GM19455 (cell line): ENCODE measurements at regions not wholly inside any gene's neighbourhood (a gene's known extent, or its start where the extent isn't known, plus 50 kb on each side); places are given as distances from the start of the nearest gene placed in this dataset.
A peak's percentile ranks its signal among the peaks of the same experiment; 100 is the strongest.
"Not testable (repeated sequence)": the region's sequence is repeated elsewhere in the genome, so short reads cannot be mapped to it uniquely, and the experiment has no call there.

Source experiments
- ATAC-seq: cut with Tn5 transposase; IDR thresholded peaks from one replicate; pipeline ENCODE4 v1.9.1; 2021; ENCODE audit not compliant: unreplicated experiment

DNA sequence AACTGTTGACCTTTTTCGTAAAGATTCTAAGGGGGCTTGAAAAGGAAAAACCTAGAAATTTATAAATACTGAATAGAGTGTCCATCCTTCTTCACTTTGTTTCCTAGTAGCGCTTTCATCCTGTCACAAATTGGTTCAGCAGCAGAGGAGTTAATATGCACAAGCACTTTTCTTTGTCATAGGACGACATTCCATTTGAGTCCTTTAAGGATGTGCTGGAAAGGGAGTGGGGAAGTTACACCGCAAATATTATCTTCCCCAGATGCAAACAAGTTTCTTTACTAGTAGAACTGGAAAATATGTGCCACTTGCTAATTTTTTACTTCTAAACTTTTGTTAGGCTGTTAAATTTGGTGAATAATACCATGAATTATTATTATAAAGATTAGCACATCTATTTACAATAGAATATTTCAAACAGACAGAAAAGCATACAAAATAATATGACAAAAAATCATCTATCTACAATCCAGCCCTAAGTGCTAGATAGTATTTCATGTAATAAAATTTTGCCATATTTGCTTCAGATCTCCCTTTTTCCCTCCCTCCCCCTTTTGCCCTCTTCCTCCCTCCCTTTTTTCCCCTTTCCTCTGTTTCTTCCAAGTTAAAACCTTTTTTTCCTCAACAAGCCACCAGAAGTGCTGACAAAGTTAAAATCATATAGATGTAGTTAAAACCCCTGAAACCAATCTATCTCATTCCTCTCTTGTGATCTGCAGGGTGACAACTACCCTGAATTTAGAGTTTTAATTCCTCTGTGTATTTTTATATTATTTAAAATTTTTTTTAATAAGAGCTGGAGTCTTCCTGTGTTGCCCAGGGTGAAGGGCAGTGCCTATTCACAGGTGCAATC, 50.5 kb upstream of the MAP4K3 start:
- ATAC-seq = no peak

DNA sequence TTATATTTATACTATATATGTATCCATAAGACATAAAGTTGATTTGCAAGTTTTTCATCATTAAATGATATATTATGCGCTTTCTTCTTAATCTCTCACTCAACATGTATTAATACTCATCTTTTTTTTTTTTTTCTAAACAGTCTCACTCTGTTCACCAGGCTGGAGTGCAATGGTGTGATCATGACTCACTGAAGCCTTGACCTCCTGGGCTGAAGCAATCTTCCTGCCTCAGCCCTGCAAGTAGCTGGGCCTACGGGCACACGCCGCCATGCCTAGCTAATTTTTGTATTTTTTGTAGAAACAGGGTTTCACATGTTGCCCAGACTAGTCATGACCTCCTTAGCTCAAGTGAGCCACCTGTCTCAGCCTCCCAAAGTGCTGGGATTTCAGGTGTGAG, 51.4 kb upstream of the MAP4K3 start:
- no peak for ATAC-seq

DNA sequence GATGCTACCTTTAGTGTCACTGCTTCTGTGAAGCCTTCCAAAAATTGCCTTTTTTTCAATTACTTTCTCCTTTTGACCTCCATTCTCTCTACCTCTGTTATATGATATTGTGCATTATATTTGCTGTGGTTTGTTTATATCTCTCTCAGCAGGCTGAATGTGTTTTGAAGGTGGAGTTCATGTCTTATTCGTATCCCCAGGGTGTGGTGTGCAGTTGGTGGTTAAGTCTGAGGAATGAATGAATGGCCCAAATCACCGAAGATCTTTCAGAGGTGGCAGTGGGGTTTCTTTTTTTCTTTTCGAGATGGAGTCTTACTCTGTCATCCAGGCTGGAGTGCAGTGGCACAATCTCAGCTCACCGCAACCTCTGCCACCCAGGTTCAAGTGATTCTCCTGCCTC, 53.5 kb upstream of the MAP4K3 start:
- ATAC-seq = no peak

DNA sequence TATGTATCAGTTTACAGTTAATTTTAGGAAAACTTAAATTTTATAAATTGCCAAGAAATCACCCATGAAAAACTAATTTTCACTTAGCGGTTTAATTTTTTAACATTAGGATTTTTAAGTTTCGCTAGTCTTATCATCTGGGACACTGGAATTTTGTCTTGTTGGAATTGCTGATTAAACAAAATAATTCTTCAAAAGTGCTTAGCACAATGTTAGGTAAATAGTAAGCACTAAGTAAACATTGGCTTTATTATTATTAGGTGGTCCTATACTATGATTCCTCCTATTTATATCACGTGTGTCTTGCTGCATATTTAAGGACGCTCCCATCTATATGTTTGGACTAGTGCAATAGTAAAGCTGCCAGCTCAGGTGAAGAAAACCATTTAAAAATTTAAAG, 54.6 kb upstream of the MAP4K3 start:
- ATAC-seq = peak; percentile 18

DNA sequence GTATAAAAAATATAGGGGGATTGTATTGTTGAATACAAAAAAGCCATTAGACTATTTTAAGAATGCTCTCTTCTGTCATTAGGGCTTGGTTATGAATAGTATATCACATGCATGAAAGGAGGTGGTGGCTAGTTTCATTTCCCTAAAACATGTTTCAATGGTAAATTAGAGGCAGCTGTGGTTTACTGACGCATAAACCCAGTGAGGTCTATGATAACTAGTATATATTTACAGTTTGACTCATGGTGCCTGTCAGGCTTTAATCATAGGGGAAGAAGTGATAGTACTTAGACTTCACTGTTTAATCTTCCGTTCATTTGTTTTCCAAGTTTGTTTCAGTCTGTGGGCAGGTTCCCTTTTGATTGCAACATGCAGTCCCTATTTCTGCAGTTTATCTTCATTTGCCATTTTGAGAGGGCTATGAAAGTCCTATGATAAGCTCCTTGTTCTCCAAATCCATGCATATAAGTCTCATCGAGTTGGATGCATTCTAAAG, 55.1 kb upstream of the MAP4K3 start:
- peak; percentile 97 for ATAC-seq

DNA sequence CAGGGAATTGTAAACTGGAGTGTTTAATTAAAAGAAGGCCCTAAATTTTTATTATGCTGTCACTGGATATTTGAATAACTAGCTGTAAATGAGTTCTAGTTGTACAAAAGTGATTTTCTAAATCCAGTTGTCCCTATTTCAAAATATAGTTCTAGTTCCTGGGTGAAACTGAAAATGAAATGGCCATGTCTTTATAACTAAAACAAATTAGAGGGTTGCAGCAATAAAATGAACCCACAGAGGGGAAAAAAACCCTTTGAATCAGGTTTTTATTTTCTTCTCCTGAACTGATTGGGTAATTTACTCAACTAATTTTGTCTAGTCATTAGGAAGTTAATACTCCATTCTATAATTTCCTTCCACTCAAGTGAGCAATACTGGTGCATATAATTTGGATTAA, 55.6 kb upstream of the MAP4K3 start:
- no peak for ATAC-seq

DNA sequence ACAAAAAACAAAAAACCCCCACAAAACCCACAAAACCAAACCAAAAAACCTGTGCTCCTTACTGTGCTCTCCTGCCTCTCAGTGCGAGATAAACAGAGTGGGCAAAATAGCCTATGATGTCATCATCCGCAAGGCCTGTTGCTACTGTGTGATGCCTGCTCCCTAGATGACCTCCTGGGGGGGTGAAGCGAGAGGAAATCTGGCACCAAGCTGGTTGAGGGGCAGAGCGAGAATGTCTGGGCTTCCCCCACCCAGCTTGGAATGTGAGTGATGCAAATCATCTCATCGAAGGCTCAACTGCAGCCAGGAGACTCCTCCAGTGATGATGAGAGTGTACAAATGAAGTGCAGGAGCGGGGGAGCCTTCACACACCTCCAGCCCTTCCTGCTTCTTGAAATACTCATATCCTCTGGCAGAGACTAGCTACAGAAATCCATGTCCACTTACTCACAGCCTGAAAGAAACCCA, 57.7 kb upstream of the MAP4K3 start:
- peak; percentile 56 for ATAC-seq

DNA sequence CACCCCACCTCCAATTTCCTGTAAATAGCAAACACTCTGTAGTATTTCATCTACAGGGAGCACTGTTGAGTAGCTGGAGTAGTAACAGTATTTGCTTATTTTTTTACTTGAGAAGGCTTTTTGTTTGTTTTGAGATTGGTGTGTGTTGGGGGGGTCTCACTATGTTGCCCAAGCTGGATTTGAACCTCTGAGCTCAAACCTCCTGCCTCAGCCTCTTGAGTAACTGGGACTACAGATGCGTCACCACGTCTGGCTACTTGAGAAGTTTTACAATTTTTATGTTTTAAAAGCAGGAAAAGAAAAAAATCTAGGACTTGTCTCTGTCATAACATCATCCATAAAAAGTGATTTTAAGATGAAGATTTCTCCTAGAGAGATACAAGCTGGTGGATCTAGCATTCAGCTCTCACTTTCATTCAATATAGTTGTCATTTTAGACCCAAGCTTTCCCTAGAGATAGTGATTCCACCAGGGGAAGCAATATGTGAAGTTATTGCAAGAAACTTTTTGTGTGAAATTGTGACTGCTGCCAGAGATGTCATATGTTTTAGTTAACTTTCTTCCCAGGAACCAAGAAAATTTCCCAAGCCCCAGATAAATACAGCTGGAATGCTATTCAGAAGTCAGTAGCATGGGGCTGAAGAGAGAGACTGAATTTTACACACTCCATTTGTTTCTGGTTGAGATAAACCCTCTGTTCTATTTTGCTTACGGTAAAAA, 60.2 kb upstream of the MAP4K3 start:
- no peak for ATAC-seq

DNA sequence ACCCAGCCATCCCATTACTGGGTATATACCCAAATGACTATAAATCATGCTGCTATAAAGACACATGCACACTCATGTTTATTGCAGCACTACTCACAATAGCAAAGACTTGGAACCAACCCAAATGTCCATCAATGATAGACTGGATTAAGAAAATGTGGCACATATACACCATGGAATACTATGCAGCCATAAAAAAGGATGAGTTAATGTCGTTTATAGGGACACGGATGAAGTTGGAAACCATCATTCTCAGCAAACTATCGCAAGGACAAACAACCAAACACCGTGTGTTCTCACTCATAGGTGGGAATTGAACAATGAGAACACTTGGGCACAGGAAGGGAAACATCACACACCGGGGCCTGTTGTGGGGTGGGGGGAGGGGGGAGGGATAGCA, 61.1 kb upstream of the MAP4K3 start:
- ATAC-seq = not testable (repeated sequence)

DNA sequence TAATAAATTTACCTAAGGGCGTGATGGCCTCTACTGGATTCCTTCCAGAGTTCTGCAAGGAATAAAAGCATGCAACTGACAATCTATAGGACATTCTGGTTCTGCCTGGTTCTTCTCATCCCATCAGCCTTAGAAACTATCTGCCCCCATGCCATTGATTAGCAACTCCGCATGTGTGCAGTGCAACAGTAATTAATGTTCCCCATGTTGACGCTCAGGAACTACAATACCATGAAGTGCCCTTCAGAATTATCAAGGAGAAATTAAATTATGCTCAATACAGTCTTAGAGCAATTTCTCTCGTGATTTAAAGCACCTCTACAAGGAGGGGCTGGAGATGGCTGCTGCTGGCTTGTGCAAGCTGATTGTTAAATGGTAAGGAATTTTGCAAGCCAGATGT, 61.7 kb upstream of the MAP4K3 start:
- ATAC-seq = no peak

DNA sequence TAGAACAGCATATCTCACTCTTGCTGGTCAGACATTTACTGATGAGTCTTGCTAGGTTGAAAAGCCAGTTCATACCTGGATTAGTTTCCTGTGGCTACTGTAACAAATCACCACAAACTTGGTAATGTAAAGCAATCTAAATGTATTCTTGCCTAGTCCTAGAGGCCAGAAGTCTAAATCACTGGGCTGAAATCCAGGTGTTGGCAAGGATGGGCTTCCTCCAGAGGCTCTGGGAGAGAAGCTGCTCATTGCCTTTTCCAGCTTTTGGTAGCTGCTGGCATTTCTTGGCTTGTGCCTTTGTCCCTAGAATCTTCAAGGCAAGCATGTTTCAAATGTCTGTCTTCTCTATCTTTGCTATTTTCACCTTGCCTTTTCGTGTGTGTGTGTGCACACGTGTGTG, 62.3 kb upstream of the MAP4K3 start:
- no peak for ATAC-seq

DNA sequence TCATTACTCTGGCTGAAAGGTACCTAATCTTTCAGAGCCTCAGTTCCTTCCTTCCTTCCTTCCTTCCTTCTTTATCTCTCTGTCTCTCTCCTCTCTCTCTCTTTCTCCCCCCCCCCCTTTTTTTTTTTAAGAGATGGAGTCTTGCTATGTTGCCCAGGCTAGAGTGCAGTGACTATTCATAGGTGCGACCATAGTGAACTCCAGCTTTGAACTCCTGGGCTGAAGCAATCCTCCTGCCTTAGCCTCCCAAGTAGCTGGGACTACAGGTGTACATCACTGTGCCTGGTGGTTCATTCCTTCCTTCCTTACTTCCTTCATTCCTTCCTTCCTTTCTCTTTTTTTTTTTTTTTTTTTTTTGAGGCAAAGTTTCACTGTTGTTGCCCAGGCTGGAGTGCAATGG, 64.3 kb upstream of the MAP4K3 start:
- ATAC-seq = no peak

DNA sequence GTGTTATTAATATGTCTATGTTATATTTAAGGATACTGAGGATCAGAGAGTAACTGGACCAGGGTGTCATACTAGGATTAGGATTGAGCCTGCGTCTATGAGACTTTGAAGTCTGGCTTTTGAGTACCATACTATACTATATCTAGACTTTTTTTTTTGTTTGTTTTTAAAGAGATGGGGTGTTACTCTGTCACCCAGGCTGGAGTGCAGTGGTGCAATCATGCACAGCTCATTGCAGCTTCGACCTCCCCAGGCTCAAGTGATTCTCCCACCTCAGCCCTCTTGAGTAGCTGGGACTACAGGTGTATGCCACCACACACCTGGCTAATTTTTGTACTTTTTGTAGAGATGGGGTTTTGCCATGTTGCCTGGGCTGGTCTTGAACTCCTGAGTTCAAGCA, 66.2 kb upstream of the MAP4K3 start:
- ATAC-seq = no peak

DNA sequence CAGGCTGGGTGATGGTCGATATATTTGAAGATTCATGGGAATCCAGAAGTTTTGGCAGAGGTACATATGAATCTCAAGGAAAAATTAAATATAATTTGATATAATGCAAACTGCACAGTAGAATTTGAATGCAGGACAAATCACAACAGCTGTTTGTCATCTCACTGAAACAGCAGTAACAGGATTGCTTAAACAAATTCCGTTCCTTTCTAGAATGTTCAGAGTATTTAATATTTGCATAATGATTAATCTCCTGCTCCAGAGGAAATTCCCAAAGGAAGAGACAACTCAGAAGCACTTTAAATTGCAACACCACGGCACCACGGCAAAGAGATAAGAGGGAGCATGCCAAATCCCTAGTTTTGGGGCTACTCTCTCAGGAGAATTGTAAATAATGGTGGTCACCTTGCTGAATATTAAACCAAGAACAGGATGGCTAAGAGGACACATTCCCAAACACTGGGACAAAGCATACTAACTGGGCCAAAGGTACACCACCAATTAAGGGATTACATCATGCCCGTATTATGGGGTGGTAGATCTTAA, 67.8 kb upstream of the MAP4K3 start:
- no peak for ATAC-seq

DNA sequence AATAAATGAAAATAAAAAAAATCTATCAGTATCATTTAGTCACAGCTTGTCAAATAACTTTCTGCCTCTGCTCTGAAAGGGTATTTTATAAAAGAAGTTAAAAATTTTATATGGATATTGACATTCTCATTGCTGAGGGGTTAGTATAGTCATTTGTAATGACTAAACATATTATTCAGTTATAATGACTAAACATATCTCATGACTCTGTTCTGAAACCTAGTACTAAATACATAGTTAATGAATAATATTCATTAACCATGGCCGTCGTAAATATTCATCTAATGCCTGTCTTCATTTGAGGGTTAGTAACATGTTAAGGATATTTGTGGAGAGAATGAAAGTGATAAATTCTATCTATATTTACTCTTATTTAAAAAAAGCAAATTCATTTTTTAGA, 69.1 kb upstream of the MAP4K3 start:
- no peak for ATAC-seq

DNA sequence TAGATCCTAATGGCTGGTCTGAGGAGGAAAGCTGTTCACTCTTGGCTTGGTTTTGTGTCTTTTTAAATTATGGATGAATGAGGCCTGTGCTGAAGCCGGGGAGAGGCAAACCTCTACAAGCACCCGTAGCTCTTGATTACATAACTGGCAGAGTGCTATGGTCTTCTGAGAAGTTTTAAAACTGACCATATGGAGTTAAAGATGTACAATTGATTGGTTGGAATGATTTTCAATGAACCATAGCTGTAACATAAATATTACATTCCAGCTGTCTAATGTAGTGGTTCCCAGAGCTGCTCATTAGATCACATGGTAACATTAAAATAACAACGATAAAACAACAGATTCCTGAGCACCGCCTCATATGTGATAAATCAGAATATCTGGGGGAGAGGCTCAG, 71.1 kb upstream of the MAP4K3 start:
- ATAC-seq = no peak

DNA sequence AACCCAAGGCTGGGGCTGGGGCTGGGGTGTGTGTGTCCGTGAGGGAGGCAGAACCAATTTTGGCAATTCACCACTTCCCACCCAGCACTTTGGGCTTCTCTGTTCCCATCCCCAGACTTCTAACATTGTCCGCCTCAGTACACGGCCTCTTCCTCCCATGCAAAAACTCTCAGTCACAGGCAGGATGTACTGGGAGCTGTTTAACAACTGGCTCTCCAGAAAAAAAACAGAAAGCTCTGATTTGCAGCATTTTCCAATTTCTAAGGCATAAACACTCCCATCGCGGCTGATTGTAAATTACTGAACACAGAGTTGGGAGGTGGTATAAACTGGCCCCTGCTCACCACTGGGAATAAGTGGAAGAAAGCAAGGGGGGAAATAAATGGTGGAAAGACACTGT, 73.1 kb upstream of the MAP4K3 start:
- no peak for ATAC-seq

DNA sequence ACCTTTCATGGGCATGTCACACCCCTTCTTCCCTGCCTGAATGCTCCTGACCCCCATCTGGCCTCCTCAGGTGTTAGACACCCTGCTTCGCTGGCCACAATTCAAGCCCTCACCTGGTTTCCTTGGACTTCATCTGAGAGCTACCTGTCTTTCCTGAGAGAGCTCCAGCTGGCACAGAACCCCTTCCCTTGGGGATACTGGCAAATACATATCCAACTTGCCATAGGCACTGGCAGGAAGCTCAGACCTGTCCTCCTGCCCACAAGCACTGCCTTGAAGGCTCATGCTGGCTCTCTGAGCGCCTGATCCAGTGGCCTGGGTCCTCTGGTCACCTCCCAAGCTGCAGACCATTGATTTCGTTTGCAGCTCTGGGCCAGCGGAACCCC, 74.1 kb upstream of the MAP4K3 start:
- ATAC-seq = no peak

DNA sequence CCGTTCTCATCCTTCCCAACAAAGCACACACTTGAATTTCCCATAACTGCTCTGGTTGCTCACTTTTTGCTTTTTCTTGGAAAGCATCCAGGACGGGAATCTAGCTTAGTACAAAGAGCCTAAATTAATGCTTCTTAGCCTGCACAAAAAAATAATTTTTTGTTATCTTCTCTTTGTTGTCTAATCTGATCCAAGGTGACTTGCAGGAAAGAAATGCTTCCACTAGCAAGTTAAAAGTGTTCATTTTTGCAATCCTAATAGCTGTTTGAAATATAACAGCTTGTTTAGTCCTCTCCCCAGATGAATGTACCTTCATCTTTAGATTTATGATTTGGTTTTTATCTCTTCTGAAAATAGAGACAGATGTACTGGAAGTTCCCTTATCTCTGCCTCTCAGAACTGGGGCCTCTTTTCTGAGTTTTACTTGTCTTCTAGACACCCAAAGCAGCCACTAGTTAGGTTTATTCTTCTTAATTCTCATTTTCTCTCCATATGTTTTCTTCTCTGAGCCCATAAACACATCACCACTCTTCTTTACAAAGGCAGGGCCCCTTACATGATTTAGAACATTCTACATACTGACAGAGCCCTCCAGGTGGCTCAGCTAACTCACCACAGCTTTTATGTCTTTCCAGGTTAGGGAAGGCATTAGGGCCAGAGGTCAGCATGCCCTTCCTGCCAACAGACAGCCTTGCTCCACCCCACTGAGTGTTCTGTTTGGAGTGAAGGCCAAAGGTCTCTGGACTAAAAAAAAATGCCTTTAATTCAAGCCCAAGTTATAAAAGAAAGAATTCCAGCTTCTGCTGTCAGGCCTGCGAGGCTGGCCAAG, 74.7 kb upstream of the MAP4K3 start:
- ATAC-seq = no peak

DNA sequence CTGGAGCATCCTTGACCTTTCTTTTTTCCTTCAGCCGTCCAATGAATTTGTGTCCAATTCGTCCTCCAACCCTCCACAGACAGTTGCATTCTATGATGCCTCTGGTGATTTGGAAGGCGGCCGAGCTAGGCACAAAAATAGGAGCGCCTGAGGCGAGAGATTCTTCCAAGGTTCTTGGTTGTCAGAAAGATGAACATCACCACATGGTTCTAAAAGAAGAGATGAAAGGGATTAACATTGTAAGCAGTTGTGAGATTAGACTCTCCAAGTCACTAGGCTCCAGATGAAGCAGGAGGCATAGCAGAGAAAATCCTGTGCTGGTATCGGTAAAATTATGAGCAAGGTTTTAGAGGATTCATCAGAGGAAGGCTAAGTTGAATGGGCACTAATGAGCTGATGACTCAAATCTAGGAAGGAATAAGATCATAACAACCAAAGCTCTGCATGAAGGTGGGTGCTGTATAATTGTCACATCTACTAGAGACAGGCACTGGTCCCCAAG, 75.4 kb upstream of the MAP4K3 start:
- ATAC-seq = no peak

DNA sequence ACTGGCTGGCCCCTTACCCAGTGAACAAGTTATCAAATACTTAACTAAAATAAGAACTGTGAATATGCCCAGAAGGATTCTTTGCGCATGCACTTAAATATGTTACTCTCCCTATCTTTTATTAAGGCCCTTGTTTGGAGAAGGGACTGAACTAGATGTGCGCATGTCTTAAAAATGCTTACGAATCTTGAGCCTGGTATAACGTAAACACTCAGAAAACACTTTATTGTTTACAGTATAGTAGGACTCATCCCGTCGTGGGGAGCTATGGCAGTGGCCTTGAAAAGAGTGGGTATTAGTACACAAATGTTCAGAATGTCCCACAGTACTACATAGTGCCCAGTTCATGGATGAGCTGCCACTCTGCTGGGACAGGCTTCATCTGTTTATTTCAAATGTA, 75.9 kb upstream of the MAP4K3 start:
- no peak for ATAC-seq
